HEK293T (cell line): ENCODE measurements at regions not wholly inside any gene's neighbourhood (a gene's known extent, or its start where the extent isn't known, plus 50 kb on each side); places are given as distances from the start of the nearest gene placed in this dataset.

Experiments used
- ELF4 ChIP-seq: fragments of 450-650 bp; IDR thresholded peaks from 2 replicates; pipeline ENCODE4 v1.6.1; 2017; ENCODE audit warnings: antibody characterized with exemption
- ZNF384 ChIP-seq: fragments of 450-650 bp; IDR thresholded peaks from 2 replicates; pipeline ENCODE4 v1.6.1; 2016

DNA sequence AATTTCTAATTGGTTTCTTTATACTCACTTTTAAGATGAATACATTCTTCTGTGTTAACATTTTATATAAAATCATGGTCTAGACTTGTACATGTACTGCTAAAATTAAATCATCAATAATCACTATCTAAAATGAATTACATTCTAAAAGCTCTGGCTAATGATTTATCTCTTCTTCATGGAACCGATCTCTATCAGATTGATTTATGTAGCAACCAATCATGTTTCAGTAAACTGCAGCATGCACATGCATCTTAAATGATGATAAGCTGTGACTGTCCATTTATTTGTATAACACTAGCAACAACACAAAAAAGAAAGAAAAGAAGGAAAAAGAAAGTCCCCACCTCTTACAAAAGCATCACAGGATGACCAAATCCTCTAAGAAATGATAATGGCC, 669.2 kb downstream of the NR2F1-AS1 start:
- no peak for TF ChIP-seq ELF4
- TF ChIP-seq ZNF384 = no peak
